ENCODE measurements at regions not wholly inside any gene's neighbourhood (a gene's known extent, or its start where the extent isn't known, plus 50 kb on each side); places are given as distances from the start of the nearest gene placed in this dataset.

GRCh38 chr10:61841338-61841875, 60.1 kb upstream of the ARID5B start:
- DNase-seq (ENCODE audit: low spot score), result no peak

GRCh38 chr10:61842755-61843497, 58.6 kb upstream of the ARID5B start:
- DNase-seq (ENCODE audit: low spot score), result no peak

GRCh38 chr10:61844116-61844822, 57.2 kb upstream of the ARID5B start:
- no peak for DNase-seq (ENCODE audit: low spot score)

GRCh38 chr10:61845196-61845949, 56.1 kb upstream of the ARID5B start:
- no peak for DNase-seq (ENCODE audit: low spot score)

GRCh38 chr10:61845950-61846268, 55.6 kb upstream of the ARID5B start:
- no peak for DNase-seq (ENCODE audit: low spot score)

- no peak for DNase-seq (ENCODE audit: low spot score)
Measured at GRCh38 chr10:61846370-61847031, 55.0 kb upstream of the ARID5B start.

- DNase-seq (ENCODE audit: low spot score), result no peak
Measured at GRCh38 chr10:61847087-61847486, 54.4 kb upstream of the ARID5B start.

GRCh38 chr10:61847640-61848039, 53.9 kb upstream of the ARID5B start:
- no peak for DNase-seq (ENCODE audit: low spot score)

GRCh38 chr10:61850376-61850775, 51.1 kb upstream of the ARID5B start:
- DNase-seq (ENCODE audit: low spot score), result no peak
